ENCODE measurements at regions not wholly inside any gene's neighbourhood (a gene's known extent, or its start where the extent isn't known, plus 50 kb on each side); places are given as distances from the start of the nearest gene placed in this dataset.

DNA sequence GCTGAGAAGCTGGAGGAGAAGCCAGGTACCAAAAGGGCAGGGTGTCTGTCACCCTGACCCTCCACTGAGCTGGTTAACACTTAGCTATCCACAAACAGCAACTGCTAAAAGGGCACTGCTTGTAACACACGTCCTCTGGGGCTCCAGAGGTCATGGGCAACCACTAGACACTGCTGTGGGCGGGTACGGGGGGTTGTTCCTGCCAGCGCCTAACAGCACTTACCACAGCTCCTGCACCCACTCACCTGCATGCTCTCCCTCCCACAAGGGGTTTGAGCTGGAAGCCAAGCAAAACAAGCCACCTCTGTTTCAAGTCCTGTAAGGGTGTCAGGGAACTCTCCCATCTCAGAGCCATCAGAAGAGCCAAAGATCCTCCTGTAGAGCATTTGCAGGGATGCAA is 407.6 kb downstream of the MFSD1 start:
- no peak for DNase-seq (ENCODE audit: low read depth)
- H3K27me3 ChIP-seq (ENCODE audit: control insufficient read depth, insufficient read depth, low read length): no peaks in the 10 kb centered on the region
- no peak overlapping the region for H3K4me3 ChIP-seq (ENCODE audit: low read depth, low read length)
- H3K36me3 ChIP-seq (ENCODE audit: control insufficient read depth, insufficient read depth, low read length): no peaks in the 10 kb centered on the region
- no peak for FAIRE-seq
- TF ChIP-seq, protein P1, sequence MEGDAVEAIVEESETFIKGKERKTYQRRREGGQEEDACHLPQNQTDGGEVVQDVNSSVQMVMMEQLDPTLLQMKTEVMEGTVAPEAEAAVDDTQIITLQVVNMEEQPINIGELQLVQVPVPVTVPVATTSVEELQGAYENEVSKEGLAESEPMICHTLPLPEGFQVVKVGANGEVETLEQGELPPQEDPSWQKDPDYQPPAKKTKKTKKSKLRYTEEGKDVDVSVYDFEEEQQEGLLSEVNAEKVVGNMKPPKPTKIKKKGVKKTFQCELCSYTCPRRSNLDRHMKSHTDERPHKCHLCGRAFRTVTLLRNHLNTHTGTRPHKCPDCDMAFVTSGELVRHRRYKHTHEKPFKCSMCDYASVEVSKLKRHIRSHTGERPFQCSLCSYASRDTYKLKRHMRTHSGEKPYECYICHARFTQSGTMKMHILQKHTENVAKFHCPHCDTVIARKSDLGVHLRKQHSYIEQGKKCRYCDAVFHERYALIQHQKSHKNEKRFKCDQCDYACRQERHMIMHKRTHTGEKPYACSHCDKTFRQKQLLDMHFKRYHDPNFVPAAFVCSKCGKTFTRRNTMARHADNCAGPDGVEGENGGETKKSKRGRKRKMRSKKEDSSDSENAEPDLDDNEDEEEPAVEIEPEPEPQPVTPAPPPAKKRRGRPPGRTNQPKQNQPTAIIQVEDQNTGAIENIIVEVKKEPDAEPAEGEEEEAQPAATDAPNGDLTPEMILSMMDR (IDR thresholded peaks at IDR 0.05; ENCODE audit: insufficient read depth, low read length, severe bottlenecking): no peak

DNA sequence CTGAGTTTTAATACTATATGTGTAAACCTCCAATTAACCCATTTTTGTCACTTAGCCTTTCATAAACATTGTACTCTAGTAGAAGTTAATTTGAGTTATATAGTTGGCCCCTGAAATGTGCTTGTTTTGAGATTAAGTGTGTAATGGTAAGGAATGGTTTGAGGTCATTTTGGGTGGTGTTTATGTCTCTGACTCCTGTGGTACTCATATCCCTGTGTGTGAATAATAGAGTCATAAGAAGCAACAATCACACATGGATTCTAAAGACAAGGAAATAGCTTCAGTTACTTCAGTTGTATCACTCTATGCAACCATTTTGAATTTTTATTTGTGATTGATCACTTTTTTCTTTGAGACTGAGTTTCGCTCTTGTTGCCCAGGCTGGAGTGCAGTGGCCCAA is 408.5 kb downstream of the MFSD1 start:
- no peak overlapping the region for H3K4me3 ChIP-seq (ENCODE audit: low read depth, low read length)
- FAIRE-seq (no peak), DNase-seq (ENCODE audit: low read depth) (no peak)
- TF ChIP-seq, protein P1 (IDR thresholded peaks at IDR 0.05; ENCODE audit: insufficient read depth, low read length, severe bottlenecking): no peak
- H3K36me3 ChIP-seq (ENCODE audit: control insufficient read depth, insufficient read depth, low read length): no peaks in the 10 kb centered on the region
- H3K27me3 ChIP-seq (ENCODE audit: control insufficient read depth, insufficient read depth, low read length): no peaks in the 10 kb centered on the region

DNA sequence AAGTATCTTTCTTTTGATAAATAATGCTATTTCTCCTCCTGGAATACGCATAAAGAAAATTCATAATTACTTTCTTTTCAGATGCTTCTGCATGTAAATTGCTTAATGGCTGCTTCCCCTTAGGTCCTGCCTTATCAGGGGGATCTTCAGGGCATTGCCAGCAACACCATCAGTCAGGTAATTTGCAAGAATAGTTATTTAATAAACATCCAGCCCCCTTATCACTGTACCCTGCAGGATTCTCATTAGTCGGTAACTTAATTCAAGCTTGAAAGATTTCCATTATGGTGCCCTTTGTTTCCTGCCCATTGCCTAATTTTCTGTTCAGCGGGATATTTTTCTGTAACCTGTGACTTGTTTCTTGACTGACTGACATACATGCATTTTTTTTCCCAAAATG is 414.5 kb downstream of the MFSD1 start:
- Histone ChIP-seq H3K27me3 (ENCODE audit: control insufficient read depth, insufficient read depth, low read length) (peaks cover 1% of the 10 kb centered on the region), H3K36me3 (ENCODE audit: control insufficient read depth, insufficient read depth, low read length) (no peaks in the 10 kb centered on the region), H3K4me3 (ENCODE audit: low read depth, low read length) (no peak overlapping the region)
- TF ChIP-seq, protein P1 (IDR thresholded peaks at IDR 0.05; ENCODE audit: insufficient read depth, low read length, severe bottlenecking): no peak
- FAIRE-seq: no peak
- DNase-seq (ENCODE audit: low read depth): no peak

DNA sequence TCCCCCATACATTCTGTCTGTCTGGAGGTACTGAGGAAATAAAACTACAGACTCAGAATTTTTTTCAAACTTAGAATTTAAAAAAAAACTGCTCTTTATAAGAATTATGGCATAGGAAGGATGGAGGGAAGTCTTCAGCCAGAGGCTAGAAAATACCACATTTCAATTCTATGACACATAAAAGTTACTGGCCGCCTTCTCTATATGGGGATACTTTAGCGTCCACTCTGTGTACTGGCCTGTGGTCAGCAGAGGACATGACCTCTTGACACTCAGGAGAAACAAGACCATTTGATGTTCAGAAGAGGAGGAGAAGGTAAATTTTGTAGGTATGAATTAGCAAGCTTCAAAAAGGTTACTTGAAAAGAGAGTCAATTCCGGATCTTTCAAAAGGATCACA is 417.4 kb downstream of the MFSD1 start:
- DNase-seq (ENCODE audit: low read depth): no peak
- Histone ChIP-seq H3K36me3 (ENCODE audit: control insufficient read depth, insufficient read depth, low read length) (no peaks in the 10 kb centered on the region), H3K4me3 (ENCODE audit: low read depth, low read length) (no peak overlapping the region), H3K27me3 (ENCODE audit: control insufficient read depth, insufficient read depth, low read length) (peaks cover 1% of the 10 kb centered on the region)
- TF ChIP-seq, protein P1 (IDR thresholded peaks at IDR 0.05; ENCODE audit: insufficient read depth, low read length, severe bottlenecking): no peak
- no peak for FAIRE-seq

DNA sequence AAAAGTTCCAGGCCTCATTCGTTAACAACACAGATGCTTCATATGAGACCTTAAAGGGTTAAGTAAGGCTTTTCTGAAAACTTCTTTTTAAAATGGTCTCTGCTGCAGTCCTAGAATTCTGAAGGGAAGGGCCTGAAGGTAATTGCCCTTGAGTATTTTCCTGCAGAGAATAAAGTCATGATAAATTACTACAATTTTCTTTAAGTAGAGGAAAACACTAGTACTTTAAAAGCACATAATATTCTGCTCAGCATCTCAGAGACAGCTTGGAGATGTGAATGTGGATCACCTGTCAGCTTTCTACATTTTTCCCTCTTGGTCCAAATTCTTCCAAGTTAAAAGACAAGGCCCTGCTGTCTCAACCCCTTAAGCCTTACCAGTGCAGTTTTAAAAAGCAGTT is 419.5 kb downstream of the MFSD1 start:
- TF ChIP-seq, protein P1 (IDR thresholded peaks at IDR 0.05; ENCODE audit: insufficient read depth, low read length, severe bottlenecking): no peak
- Histone ChIP-seq H3K27me3 (ENCODE audit: control insufficient read depth, insufficient read depth, low read length) (peaks cover 1% of the 10 kb centered on the region), H3K36me3 (ENCODE audit: control insufficient read depth, insufficient read depth, low read length) (no peaks in the 10 kb centered on the region), H3K4me3 (ENCODE audit: low read depth, low read length) (no peak overlapping the region)
- no peak for FAIRE-seq
- DNase-seq (ENCODE audit: low read depth): no peak

DNA sequence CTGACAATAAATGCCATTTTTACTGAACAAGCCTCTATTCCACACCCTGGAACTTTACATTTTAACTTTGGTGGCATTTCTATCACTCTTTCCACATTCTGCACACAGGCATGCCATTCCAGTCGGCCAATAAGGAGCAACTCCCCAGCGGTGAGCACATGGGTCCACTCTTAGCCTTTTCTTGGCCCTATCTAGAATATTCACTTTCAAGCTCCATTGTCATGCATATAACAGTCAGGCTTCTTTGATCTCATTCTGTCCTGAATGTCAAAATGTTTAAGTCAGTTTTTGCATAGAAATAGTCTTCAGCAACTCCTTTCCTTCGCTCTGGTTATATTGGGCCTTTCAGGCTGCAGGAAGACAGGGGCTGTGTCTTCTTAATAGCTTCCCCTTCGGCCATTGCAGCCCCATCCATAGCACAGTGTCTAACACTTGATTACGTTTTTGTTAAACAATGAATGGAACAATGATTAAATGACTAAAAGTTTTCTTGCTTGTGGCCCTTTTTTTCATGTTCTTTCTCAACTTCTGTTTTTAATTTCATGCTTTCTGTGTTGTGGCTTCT is 427.3 kb downstream of the MFSD1 start:
- FAIRE-seq (no peak), DNase-seq (ENCODE audit: low read depth) (no peak)
- Histone ChIP-seq H3K4me3 (ENCODE audit: low read depth, low read length) (no peak overlapping the region), H3K36me3 (ENCODE audit: control insufficient read depth, insufficient read depth, low read length) (no peaks in the 10 kb centered on the region), H3K27me3 (ENCODE audit: control insufficient read depth, insufficient read depth, low read length) (no peaks in the 10 kb centered on the region)
- TF ChIP-seq, protein P1 (IDR thresholded peaks at IDR 0.05; ENCODE audit: insufficient read depth, low read length, severe bottlenecking): no peak

All from bronchial epithelial cell (primary cell).